MV-4-11 (cell line): ENCODE measurements at regions not wholly inside any gene's neighbourhood (a gene's known extent, or its start where the extent isn't known, plus 50 kb on each side); places are given as distances from the start of the nearest gene placed in this dataset.
"Not testable (repeated sequence)": the region's sequence is repeated elsewhere in the genome, so short reads cannot be mapped to it uniquely, and the experiment has no call there.

Experiments used
- DNase-seq: peaks from one replicate; lab custom pipeline; 2025; lab: John Stamatoyannopoulos, UW

- peak; percentile 79 for DNase-seq
Measured at GRCh38 chr4:95898226-95898625, 58.3 kb downstream of the PDHA2 start.

DNA sequence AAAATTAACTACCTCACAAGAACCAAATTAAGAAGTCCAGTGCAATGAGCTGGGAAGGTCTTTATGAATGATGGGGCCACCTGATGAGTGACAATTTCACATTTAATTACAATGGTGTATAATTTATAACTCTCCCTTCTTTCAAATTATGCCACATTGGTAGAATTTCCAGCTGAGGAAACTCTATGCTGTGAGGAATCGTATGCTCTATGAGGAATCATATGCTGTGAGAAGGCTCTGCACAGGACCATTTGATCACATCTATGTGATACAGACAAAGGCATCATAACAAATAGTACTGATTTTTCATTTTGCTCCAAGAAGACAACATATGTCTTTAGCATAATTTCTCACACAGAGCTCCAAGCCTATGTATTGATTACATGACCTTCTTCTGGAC lies 69.3 kb downstream of the PDHA2 start:
- DNase-seq = no peak

- no peak for DNase-seq
Measured at GRCh38 chr4:95910749-95911148, 70.9 kb downstream of the PDHA2 start.

DNA sequence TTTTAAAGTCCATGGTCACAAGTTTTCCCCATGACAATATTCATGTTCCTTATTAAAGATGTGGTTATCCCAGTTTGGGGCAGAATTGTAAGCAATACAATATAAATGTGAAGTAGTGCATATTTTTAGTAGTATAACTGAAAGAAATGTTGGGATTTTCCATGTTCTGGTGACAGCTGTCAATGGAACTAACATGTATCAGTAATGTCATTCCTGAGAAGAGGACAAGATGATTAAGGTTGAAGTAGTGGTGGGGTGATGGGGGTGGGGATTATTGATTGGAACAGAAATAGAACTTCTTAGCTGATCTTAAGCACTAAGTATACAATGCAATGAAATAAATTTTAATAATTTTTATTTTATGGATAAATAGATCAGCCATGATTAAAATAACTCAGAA lies 81.6 kb downstream of the PDHA2 start:
- DNase-seq = no peak

DNA sequence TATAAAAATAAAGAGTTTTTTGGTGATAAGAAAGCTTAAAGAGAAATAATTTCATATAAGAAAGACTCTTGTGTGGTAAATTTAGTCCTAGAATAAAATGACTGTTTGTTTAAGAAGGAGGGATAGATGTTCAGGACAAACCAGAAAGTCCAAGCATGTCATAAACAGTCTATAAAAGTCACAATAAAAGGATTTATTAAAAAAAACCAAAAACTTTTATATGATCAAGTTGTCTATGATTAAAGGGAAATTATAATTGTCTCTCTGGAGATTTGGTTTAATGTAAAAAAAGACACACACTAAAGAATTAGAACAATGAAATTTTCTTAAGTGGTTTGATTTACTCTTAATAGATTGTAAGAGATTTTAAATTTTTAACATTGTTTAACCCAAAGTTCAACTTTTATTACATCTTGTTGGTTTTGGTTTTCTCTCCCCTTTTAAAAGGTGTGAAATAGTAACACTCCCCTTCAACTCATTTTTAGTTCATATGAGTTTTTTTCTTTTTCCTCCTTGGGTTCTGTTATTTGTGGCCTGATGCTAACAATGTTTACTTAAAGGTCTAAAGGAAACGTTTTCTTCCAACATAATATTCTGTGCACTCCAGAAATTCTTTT lies 89.7 kb downstream of the PDHA2 start:
- no peak for DNase-seq

DNA sequence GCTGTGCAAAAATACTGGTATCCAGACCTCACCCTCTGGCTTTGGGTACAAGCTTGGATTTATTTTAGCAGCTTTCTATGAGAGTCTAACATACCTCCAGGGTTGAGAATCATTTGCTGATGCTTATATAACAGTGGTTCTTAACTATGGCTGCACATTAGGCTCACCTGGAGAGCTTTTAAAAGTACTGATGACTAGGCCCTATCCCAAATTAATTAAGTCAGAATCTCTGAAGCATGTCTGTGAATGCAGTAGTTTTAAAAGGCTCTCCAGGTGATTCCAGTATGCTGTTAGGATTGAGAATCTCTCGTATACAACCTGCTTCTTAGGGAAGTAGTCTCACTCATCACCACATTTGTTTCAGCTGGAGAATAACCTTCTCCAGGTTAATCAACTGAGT lies 99.2 kb downstream of the PDHA2 start:
- no peak for DNase-seq

- DNase-seq = no peak
Measured at GRCh38 chr4:95949136-95949765, 109.4 kb downstream of the PDHA2 start.

DNA sequence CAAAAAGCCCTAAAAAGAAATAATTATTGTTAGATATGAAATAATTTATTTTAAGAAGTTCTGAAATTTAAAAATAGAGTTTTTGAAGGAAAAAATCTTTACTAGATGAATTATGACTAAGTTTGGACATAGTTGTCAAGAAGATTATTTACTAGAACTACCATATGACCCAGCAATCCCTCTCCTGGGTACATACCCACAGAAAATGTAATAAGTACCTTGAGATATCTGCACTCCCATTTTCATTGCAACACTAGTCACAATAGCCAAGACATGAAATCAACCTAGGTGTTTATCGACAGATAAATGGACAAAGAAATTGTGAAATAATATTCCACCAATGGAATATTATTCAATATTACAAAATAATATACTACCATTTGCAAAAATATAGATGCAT lies 109.9 kb downstream of the PDHA2 start:
- DNase-seq = no peak

DNA sequence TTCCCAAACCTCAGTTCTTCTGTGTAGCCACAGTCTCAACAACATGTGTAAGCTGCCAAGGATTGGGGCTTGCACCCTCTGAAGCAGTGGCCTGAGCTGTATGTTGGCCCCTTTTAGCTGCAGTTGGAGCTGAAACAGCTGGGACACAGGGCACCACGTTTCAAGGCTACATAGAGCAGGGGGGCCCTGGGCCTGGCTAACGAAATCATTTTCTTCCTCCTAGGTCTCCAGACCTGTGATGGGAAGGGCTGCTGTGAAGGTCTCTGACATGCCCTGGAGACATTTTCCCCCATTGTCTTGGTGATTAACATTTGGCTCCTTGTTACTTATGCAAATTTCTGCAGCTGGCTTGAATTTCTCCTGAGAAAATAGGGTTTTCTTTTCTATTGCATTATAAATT lies 112.6 kb downstream of the PDHA2 start:
- DNase-seq = not testable (repeated sequence)

DNA sequence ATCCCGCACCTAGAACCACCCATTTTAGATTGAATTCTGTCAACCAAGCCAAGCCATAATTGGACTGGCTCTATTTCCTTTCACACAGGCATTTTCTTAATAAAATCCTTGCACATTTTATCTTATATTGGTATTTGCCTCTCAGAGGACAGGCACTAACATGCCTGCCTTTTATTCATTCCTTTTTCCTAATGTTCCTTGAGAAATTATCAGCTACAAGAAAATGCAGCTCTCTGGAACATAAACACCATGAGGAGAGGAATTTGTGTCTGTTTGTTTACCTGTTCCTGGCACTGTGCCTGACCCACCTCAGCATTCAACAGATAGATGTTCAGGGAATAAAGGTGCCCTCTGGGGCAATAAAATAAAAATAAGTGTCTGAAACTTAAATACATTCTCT lies 116.2 kb downstream of the PDHA2 start:
- no peak for DNase-seq

GRCh38 chr4:95957054-95957453 lies 117.2 kb downstream of the PDHA2 start:
- DNase-seq = no peak

DNA sequence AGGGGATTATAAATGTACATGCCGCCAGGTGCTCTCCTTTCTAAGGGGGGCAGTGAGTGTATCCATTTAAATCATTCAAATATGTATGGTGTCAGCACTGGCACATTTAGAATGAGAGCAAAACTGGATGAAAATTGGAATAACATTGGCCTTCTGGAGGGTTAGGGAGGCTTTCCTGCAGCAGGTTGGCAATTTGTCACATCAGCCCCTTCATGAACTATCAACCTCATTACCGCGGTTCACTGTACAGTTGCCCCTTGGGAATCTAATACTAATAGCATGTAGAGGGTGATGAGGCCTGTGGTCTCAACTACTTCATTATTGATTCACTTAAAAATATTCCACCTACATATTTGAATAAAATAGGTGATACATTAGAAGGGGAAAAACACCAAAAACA lies 117.9 kb downstream of the PDHA2 start:
- DNase-seq = no peak

GRCh38 chr4:95959182-95959581 lies 119.3 kb downstream of the PDHA2 start:
- DNase-seq = no peak

DNA sequence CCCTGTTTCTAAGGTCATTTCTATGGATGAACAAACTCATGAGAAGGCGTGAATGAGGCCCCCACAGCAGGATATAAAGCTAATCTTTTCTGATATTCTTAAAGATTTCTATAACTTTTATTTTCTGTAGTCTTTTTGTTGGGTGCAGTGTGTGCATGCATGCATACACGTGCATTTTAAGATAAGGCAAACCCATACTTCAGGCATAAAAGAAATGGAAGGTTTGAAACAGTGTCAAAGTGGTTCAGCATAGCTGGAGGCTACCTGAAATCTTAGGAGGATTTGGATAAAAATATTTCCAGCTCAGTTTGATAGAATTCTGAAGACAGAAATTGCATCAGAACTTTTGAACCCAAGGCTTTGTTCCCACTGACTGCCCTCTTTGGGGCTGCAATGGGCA lies 119.7 kb downstream of the PDHA2 start:
- DNase-seq = no peak

DNA sequence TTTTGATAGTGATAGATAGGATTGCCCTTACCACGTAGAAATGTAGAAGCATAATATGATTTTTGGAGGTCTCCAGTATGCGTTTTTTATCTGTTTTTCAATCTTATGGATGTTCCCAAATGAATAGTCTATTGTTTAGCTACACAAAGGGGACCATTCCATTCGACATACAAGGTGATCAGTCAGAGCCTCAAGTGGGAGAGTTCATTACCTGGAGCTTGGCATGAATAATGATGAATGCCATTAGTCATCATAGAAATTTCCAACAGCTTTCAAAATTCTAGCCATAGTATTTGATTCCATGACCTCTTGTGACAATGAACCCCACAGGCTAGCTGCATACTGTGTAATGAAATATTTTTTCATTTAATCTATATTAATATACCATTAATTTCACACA lies 123.6 kb downstream of the PDHA2 start:
- no peak for DNase-seq

DNA sequence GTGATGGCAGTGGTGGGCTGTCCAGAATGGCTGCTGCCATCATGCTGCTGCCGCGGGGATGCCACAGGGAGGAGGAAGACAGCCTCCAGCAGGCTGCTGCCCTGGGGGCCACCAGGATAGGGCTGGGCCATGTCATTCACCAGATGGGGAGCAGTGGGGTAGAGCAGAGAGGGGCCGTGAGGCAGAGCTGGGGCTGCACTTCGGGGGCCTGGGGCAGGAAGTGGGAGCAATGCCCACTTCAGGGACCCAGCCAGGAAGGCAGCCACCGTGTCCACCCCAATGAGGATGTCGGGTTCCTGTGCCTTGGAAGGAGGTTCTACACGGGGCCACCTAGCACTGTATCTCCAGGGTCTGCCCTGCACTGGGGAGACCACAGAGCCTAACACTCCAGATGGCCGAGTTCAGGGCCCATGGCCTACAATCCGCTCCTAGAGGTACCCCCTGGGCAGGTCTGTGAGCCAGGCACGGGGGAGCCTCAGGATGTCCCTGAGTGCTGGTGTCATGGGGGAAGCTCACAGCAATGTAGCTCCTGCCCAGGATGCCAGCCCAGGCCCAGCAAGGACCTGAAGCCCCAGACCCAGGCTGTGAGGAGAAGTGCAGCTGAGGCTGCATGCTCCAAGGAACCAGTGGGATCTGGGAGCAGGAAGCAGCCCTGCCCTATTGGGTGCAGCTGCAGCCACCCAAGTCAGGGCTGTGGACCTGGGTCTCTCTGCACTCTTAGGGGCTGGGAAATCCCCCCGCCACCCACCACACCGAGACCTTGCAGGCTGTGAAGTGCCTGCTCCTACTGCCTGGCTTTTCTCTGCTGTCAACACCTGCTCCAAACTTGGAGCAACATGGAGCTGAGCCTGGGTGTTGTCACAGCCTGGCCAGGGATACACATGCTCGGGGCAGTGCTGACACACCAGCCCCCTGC lies 140.3 kb downstream of the PDHA2 start:
- DNase-seq = no peak

DNA sequence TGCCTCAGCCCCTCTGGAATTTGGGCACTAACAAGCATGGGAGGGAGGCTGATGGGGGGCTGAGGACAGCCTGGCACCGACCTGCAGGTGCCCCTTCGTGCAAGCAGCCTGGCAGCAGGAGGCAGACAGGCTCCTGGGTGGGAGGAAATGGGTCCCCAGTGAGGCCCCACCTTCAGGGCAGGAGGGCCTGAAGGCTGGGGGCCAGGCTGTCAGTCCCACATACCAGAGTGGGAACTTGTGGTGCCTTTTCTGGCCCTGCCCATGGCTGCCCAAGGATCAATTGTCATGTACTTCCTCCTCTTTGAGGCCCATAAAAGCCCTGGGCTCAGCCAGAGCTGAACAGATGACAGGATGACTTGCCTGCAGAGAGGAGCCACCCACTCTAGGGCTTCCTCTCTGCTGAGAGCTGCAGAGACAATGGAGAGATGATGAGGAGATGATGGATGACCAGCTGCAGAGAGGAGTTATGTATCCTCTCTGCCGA lies 141.0 kb downstream of the PDHA2 start:
- no peak for DNase-seq

- DNase-seq = no peak
Measured at GRCh38 chr4:95981591-95981990, 141.7 kb downstream of the PDHA2 start.

- DNase-seq = no peak
Measured at GRCh38 chr4:95982516-95982915, 142.6 kb downstream of the PDHA2 start.

GRCh38 chr4:95984081-95984480 lies 144.2 kb downstream of the PDHA2 start:
- DNase-seq = no peak

DNA sequence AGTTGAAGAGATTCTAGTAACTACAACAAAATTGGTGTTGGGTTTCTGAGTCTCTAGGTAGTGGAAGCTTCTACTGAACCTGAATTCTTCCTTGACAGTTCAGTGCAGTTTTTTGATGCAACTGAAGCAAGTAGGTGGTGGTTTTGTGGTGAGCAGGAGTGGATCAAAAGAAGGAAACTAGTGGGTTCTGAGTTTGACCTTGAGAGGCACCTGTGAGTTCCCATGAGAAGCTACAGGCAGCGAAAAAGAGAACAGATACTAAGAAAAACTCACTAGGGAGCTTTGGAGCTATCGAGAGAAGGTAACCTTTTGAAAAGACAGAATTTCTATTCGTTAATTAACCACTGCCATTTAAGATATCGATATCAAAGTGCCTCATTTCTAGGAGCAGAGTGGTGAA lies 145.2 kb downstream of the PDHA2 start:
- no peak for DNase-seq

DNA sequence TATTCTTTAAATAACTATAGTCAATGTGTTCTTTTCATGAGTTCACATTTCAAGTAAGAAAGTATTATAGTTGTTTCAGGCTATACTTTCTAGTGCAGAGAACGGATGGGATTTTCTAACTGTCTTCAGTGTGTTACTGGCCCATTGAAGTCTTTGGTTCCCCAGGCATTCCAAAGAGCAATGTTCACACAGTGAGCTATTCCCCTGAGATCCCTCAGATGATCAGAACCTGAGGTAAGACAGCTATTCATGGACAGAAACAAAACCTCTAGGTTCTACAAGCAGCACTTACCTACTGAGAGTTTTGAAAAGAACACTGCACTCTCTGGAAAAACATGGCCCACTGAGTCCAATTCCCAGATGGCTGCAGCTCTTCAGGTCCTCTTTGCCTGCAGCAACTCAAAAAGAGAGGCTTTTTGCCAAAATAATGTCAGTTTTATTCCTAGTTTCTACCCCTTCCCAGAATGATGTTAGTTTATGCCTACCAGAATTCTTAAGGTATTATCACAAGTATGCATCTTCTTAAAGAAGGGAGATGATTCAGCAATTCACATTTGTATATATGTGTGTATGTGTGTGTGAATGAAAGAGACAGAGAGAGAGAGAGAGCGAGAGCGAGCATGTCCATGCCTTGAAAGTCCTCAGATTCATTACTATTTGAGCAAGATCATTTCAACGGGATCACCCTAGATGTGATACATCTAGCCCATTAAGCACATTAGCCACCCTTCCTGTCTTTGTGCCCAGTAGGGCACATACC lies 146.1 kb downstream of the PDHA2 start:
- DNase-seq = no peak
